Tibial nerve (tissue), 3 donors: ENCODE measurements at regions not wholly inside any gene's neighbourhood (a gene's known extent, or its start where the extent isn't known, plus 50 kb on each side); places are given as distances from the start of the nearest gene placed in this dataset.

ENCODE experiments used
- CTCF ChIP-seq, 5 experiments: fragments of 200-600 bp in 3 of 5; fragments of 450-650 bp in 2 of 5; sonication (generic) in 3 of 5; IDR thresholded peaks; one replicate each; pipeline ENCODE4 v1.5.1; 2016 to 2019; ENCODE audit warnings: antibody characterized with exemption in 5 of 5, mild to moderate bottlenecking in 3 of 5, moderate library complexity in 2 of 5
- POLR2A ChIP-seq, 2 donors: fragments of 450-650 bp; IDR thresholded peaks; one replicate each; pipeline ENCODE4 v1.6.1; 2017; ENCODE audit warnings: antibody characterized with exemption in 2 of 2, mild to moderate bottlenecking in 2 of 2, moderate library complexity in 2 of 2

GRCh38 chrX:27404366-27404765 lies 58.8 kb downstream of the PPP4R3C start:
- TF ChIP-seq POLR2A (IDR thresholded peaks at IDR 0.05) (no peak), CTCF (IDR thresholded peaks at IDR 0.05) (no peak)
